ENCODE measurements at regions not wholly inside any gene's neighbourhood (a gene's known extent, or its start where the extent isn't known, plus 50 kb on each side); places are given as distances from the start of the nearest gene placed in this dataset.
"Not testable (repeated sequence)": the region's sequence is repeated elsewhere in the genome, so short reads cannot be mapped to it uniquely, and the experiment has no call there.

- H3K27ac ChIP-seq (ENCODE audit: low read depth); H3K4me3 ChIP-seq (ENCODE audit: low read depth, low read length); H3K4me1 ChIP-seq (ENCODE audit: insufficient read depth); DNase-seq (ENCODE audit: extremely low spot score); H3K36me3 ChIP-seq (ENCODE audit: insufficient read depth): not testable (repeated sequence)
- WGBS = 96% methylated on average over 11 of the region's 11 CpGs
Measured at GRCh38 chr12:63434384-63434783, 233.9 kb downstream of the DPY19L2 start.

GRCh38 chr12:63427969-63428368 is 240.3 kb downstream of the DPY19L2 start:
- H3K27ac ChIP-seq (ENCODE audit: low read depth); H3K4me3 ChIP-seq (ENCODE audit: low read depth, low read length); DNase-seq (ENCODE audit: extremely low spot score); H3K4me1 ChIP-seq (ENCODE audit: insufficient read depth); H3K36me3 ChIP-seq (ENCODE audit: insufficient read depth): not testable (repeated sequence)

- H3K27ac ChIP-seq (ENCODE audit: low read depth); H3K4me1 ChIP-seq (ENCODE audit: insufficient read depth); H3K36me3 ChIP-seq (ENCODE audit: insufficient read depth); H3K4me3 ChIP-seq (ENCODE audit: low read depth, low read length); DNase-seq (ENCODE audit: extremely low spot score): not testable (repeated sequence)
- WGBS = 88% methylated on average over 2 of the region's 2 CpGs
Measured at GRCh38 chr12:63427029-63427428, 241.3 kb downstream of the DPY19L2 start.

GRCh38 chr12:63424671-63425070 is 243.6 kb downstream of the DPY19L2 start:
- no peak overlapping the region for H3K27ac ChIP-seq (ENCODE audit: low read depth)
- no peaks in the 10 kb centered on the region for H3K4me1 ChIP-seq (ENCODE audit: insufficient read depth)
- WGBS = 74% methylated on average over 3 of the region's 3 CpGs
- no peak for DNase-seq (ENCODE audit: extremely low spot score)
- H3K4me3 ChIP-seq (ENCODE audit: low read depth, low read length) = no peak overlapping the region
- H3K36me3 ChIP-seq (ENCODE audit: insufficient read depth) = no peaks in the 10 kb centered on the region

- Histone ChIP-seq H3K4me1 (ENCODE audit: insufficient read depth) (no peaks in the 10 kb centered on the region), H3K36me3 (ENCODE audit: insufficient read depth) (no peaks in the 10 kb centered on the region), H3K27ac (ENCODE audit: low read depth) (no peak overlapping the region), H3K4me3 (ENCODE audit: low read depth, low read length) (no peak overlapping the region)
- 86% methylated on average over 4 of the region's 4 CpGs for WGBS
- DNase-seq (ENCODE audit: extremely low spot score) = no peak
Measured at GRCh38 chr12:63423839-63424238, 244.5 kb downstream of the DPY19L2 start.

GRCh38 chr12:63420206-63420644 is 248.1 kb downstream of the DPY19L2 start:
- Histone ChIP-seq H3K4me3 (ENCODE audit: low read depth, low read length) (no peak overlapping the region), H3K27ac (ENCODE audit: low read depth) (no peak overlapping the region), H3K36me3 (ENCODE audit: insufficient read depth) (no peaks in the 10 kb centered on the region), H3K4me1 (ENCODE audit: insufficient read depth) (no peaks in the 10 kb centered on the region)
- DNase-seq (ENCODE audit: extremely low spot score) = no peak
- 35% methylated on average over 6 of the region's 6 CpGs for WGBS

- H3K36me3 ChIP-seq (ENCODE audit: insufficient read depth) = no peaks in the 10 kb centered on the region
- no peak for DNase-seq (ENCODE audit: extremely low spot score)
- H3K27ac ChIP-seq (ENCODE audit: low read depth) = no peak overlapping the region
- 92% methylated on average over 7 of the region's 7 CpGs for WGBS
- H3K4me1 ChIP-seq (ENCODE audit: insufficient read depth) = no peaks in the 10 kb centered on the region
- no peak overlapping the region for H3K4me3 ChIP-seq (ENCODE audit: low read depth, low read length)
Measured at GRCh38 chr12:63419154-63419553, 249.1 kb downstream of the DPY19L2 start.

- no peak overlapping the region for H3K4me3 ChIP-seq (ENCODE audit: low read depth, low read length)
- no peaks in the 10 kb centered on the region for H3K4me1 ChIP-seq (ENCODE audit: insufficient read depth)
- H3K27ac ChIP-seq (ENCODE audit: low read depth) = no peak overlapping the region
- no peak for DNase-seq (ENCODE audit: extremely low spot score)
- H3K36me3 ChIP-seq (ENCODE audit: insufficient read depth) = no peaks in the 10 kb centered on the region
Measured at GRCh38 chr12:63416788-63417187, 251.5 kb downstream of the DPY19L2 start.

- 95% methylated on average over 13 of the region's 13 CpGs for WGBS
- Histone ChIP-seq H3K36me3 (ENCODE audit: insufficient read depth) (no peaks in the 10 kb centered on the region), H3K4me1 (ENCODE audit: insufficient read depth) (no peaks in the 10 kb centered on the region), H3K27ac (ENCODE audit: low read depth) (no peak overlapping the region), H3K4me3 (ENCODE audit: low read depth, low read length) (no peak overlapping the region)
- DNase-seq (ENCODE audit: extremely low spot score) = no peak
Measured at GRCh38 chr12:63415357-63415756, 252.9 kb downstream of the DPY19L2 start.

GRCh38 chr12:63410197-63410596 is 258.1 kb downstream of the DPY19L2 start:
- no peak for DNase-seq (ENCODE audit: extremely low spot score)
- no peak overlapping the region for H3K27ac ChIP-seq (ENCODE audit: low read depth)
- no peak overlapping the region for H3K4me3 ChIP-seq (ENCODE audit: low read depth, low read length)
- WGBS = 58% methylated on average over 1 of the region's 1 CpG
- no peaks in the 10 kb centered on the region for H3K36me3 ChIP-seq (ENCODE audit: insufficient read depth)
- H3K4me1 ChIP-seq (ENCODE audit: insufficient read depth) = no peaks in the 10 kb centered on the region

GRCh38 chr12:63406781-63407180 is 255.8 kb upstream of the AVPR1A start:
- 95% methylated on average over 2 of the region's 2 CpGs for WGBS
- H3K4me3 ChIP-seq (ENCODE audit: low read depth, low read length) = no peak overlapping the region
- H3K27ac ChIP-seq (ENCODE audit: low read depth) = no peak overlapping the region
- no peak for DNase-seq (ENCODE audit: extremely low spot score)
- no peaks in the 10 kb centered on the region for H3K4me1 ChIP-seq (ENCODE audit: insufficient read depth)
- no peaks in the 10 kb centered on the region for H3K36me3 ChIP-seq (ENCODE audit: insufficient read depth)

GRCh38 chr12:63404611-63405010 is 253.6 kb upstream of the AVPR1A start:
- no peaks in the 10 kb centered on the region for H3K36me3 ChIP-seq (ENCODE audit: insufficient read depth)
- WGBS = 0% methylated on average over 1 of the region's 1 CpG
- DNase-seq (ENCODE audit: extremely low spot score) = no peak
- H3K27ac ChIP-seq (ENCODE audit: low read depth) = no peak overlapping the region
- H3K4me3 ChIP-seq (ENCODE audit: low read depth, low read length) = no peak overlapping the region
- H3K4me1 ChIP-seq (ENCODE audit: insufficient read depth) = no peaks in the 10 kb centered on the region

- H3K4me3 ChIP-seq (ENCODE audit: low read depth, low read length) = no peak overlapping the region
- H3K36me3 ChIP-seq (ENCODE audit: insufficient read depth) = no peaks in the 10 kb centered on the region
- H3K27ac ChIP-seq (ENCODE audit: low read depth) = no peak overlapping the region
- H3K4me1 ChIP-seq (ENCODE audit: insufficient read depth) = no peaks in the 10 kb centered on the region
- 19% methylated on average over 1 of the region's 1 CpG for WGBS
- no peak for DNase-seq (ENCODE audit: extremely low spot score)
Measured at GRCh38 chr12:63403256-63403655, 252.3 kb upstream of the AVPR1A start.

GRCh38 chr12:63400718-63401117 is 249.7 kb upstream of the AVPR1A start:
- Histone ChIP-seq H3K36me3 (ENCODE audit: insufficient read depth) (no peaks in the 10 kb centered on the region), H3K4me1 (ENCODE audit: insufficient read depth) (no peaks in the 10 kb centered on the region), H3K27ac (ENCODE audit: low read depth) (no peak overlapping the region), H3K4me3 (ENCODE audit: low read depth, low read length) (no peak overlapping the region)
- no peak for DNase-seq (ENCODE audit: extremely low spot score)
- 72% methylated on average over 3 of the region's 3 CpGs for WGBS

GRCh38 chr12:63400318-63400717 is 249.3 kb upstream of the AVPR1A start:
- no peak overlapping the region for H3K4me3 ChIP-seq (ENCODE audit: low read depth, low read length)
- 95% methylated on average over 2 of the region's 2 CpGs for WGBS

More at GRCh38 chr12:63400318-63400717, 249.3 kb upstream of the AVPR1A start:
- no peak for DNase-seq (ENCODE audit: extremely low spot score)
- no peaks in the 10 kb centered on the region for H3K4me1 ChIP-seq (ENCODE audit: insufficient read depth)
- no peaks in the 10 kb centered on the region for H3K36me3 ChIP-seq (ENCODE audit: insufficient read depth)
- H3K27ac ChIP-seq (ENCODE audit: low read depth) = no peak overlapping the region
